HG02759 (cell line): ENCODE measurements at regions not wholly inside any gene's neighbourhood (a gene's known extent, or its start where the extent isn't known, plus 50 kb on each side); places are given as distances from the start of the nearest gene placed in this dataset.

Experiments
- ATAC-seq: cut with Tn5 transposase; IDR thresholded peaks from one replicate; pipeline ENCODE4 v1.9.1; 2021; ENCODE audit warnings: mild to moderate bottlenecking, moderate library complexity; ENCODE audit not compliant: unreplicated experiment

GRCh38 chr2:62284471-62284870, 88.6 kb downstream of the B3GNT2 start:
- no peak for ATAC-seq

DNA sequence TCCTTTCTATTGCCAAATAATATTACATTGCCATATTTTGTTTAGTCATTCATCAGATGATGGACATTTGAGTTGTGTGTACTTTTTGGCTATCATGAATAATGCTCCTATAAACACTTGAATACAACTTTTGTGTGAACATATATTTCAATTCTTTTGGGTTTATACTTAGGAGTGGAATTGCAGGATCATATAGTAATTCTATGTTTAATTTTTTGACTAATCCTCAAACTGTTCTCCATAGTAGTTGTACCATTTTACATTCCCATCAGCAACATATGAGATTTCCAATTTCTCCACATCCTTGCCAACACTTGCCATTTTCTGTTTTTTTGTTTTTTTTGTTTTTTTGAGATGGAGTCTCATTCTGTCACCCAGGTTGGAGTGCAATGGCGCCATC, 87.2 kb downstream of the B3GNT2 start:
- ATAC-seq, result no peak

DNA sequence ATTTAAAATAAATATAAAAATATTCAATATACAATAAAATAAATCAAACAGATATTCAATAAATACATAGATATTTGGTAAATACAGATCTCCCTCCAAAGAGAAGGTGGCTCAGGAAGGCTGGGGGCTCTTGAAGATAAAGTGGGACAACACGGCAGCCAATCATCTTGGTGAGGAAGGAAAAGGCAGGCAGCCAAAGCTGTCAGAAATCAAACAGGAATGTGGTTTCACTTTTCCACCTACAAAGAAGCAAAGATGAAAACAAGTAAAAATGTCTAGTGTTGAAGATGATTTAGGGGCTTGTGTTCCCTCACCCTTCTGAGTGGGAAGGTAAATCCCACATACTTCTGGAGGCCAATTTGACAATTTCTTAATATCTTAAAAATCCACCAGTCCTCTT, 85.7 kb downstream of the B3GNT2 start:
- ATAC-seq, result no peak

GRCh38 chr2:62277688-62278087, 81.8 kb downstream of the B3GNT2 start:
- no peak for ATAC-seq
